GM12872 (cell line): ENCODE measurements at regions not wholly inside any gene's neighbourhood (a gene's known extent, or its start where the extent isn't known, plus 50 kb on each side); places are given as distances from the start of the nearest gene placed in this dataset.

Experiments used
- CTCF ChIP-seq: IDR thresholded peaks from 3 replicates; pipeline ENCODE4 v1.5.1; 2011; ENCODE audit warnings: low read depth, mild to moderate bottlenecking, low read length, moderate library complexity; ENCODE audit not compliant: insufficient read depth

- TF ChIP-seq CTCF, result no peak
These were observed 102.3 kb downstream of the OSR1 start for GRCh38 chr2:19256121-19256601.

GRCh38 chr2:19255481-19255880 is 102.9 kb downstream of the OSR1 start:
- TF ChIP-seq CTCF, result no peak

- no peak for TF ChIP-seq CTCF
These were observed 106.9 kb downstream of the OSR1 start for GRCh38 chr2:19251554-19251953.

- no peak for TF ChIP-seq CTCF
These were observed 107.5 kb downstream of the OSR1 start for GRCh38 chr2:19250906-19251305.

GRCh38 chr2:19247186-19247585 is 111.2 kb downstream of the OSR1 start:
- TF ChIP-seq CTCF, result no peak

- TF ChIP-seq CTCF, result no peak
These were observed 111.9 kb downstream of the OSR1 start for GRCh38 chr2:19246496-19246895.

GRCh38 chr2:19244460-19245363 is 113.7 kb downstream of the OSR1 start:
- no peak for TF ChIP-seq CTCF
